ENCODE measurements at regions not wholly inside any gene's neighbourhood (a gene's known extent, or its start where the extent isn't known, plus 50 kb on each side); places are given as distances from the start of the nearest gene placed in this dataset.

DNA sequence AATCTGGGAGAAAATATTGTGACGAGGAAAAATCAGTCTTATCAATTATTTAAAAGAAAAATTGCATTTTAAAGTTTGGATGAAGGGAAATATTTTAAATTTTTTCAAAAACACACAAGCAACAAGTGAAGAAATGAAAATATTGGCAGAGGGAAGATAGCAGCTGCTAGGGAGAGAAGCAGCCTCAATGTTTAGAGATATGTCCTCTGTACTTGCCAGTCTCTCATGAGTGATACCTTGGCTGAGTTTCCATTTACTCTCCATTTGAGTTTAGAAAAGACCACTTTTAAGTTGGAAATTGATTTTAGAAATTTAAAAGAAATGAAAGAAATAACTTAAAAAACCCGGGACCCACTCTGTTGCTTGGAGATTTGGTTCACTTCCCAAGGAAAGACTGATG, 88.6 kb upstream of the DBX1 start:
- H3K27ac ChIP-seq (ENCODE audit: low read depth, low read length), result no peak overlapping the region
- no peaks in the 10 kb centered on the region for H3K4me1 ChIP-seq (ENCODE audit: insufficient read depth, low read length)
- no peak overlapping the region for H3K4me2 ChIP-seq (ENCODE audit: insufficient read depth, low read length)
- peaks cover 41% of the 10 kb centered on the region for H3K27me3 ChIP-seq (ENCODE audit: insufficient read depth, low read length)
- H3K79me2 ChIP-seq (ENCODE audit: insufficient read depth, low read length), result no peaks in the 10 kb centered on the region
- no peaks in the 10 kb centered on the region for H3K9me3 ChIP-seq (ENCODE audit: low read depth, low read length)
- no peak overlapping the region for H2AFZ ChIP-seq (ENCODE audit: low read length)
- no peak overlapping the region for H3K4me3 ChIP-seq (ENCODE audit: insufficient read depth, low read length)
- TF ChIP-seq, protein P1, sequence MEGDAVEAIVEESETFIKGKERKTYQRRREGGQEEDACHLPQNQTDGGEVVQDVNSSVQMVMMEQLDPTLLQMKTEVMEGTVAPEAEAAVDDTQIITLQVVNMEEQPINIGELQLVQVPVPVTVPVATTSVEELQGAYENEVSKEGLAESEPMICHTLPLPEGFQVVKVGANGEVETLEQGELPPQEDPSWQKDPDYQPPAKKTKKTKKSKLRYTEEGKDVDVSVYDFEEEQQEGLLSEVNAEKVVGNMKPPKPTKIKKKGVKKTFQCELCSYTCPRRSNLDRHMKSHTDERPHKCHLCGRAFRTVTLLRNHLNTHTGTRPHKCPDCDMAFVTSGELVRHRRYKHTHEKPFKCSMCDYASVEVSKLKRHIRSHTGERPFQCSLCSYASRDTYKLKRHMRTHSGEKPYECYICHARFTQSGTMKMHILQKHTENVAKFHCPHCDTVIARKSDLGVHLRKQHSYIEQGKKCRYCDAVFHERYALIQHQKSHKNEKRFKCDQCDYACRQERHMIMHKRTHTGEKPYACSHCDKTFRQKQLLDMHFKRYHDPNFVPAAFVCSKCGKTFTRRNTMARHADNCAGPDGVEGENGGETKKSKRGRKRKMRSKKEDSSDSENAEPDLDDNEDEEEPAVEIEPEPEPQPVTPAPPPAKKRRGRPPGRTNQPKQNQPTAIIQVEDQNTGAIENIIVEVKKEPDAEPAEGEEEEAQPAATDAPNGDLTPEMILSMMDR (IDR thresholded peaks at IDR 0.05; ENCODE audit: extremely low read depth, low read depth, low read length), result no peak
- H4K20me1 ChIP-seq (ENCODE audit: insufficient read depth, low read length), result no peaks in the 10 kb centered on the region
- DNase-seq (ENCODE audit: insufficient read length, low spot score, missing footprints), result no peak
- no peaks in the 10 kb centered on the region for H3K36me3 ChIP-seq (ENCODE audit: insufficient read depth, low read length)

DNA sequence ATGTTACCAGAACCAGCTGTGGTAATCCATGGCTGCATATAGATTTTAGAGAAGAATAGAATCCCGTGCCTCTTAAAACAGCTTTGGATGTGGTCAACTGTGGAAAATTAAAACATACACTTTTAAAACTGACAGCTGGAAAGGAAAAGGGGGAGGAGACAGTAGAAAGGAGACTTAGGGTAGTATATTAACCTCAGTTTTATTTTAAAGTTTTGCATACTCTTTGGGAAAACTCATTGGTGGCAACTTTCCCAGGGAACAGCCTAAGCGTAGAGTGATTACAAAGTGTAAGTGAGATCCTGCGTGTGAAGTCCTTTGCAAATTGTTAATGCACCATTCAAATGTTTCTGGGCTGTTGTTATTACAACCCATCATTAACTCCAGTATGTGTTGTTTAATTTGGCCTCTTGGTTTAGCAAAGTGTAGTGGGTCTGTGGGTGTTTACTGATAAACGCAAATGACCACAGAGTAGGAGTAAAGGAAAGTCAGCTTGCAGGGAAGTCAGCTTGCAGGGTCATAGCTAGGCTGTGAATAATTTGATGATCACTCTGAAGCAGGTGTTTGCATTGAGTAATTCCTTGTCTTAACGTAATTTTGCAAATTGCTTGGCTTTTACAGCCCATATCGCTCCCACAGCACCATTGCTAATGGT, 88.0 kb upstream of the DBX1 start:
- Histone ChIP-seq H3K9me3 (ENCODE audit: low read depth, low read length) (no peaks in the 10 kb centered on the region), H2AFZ (ENCODE audit: low read length) (no peak overlapping the region), H4K20me1 (ENCODE audit: insufficient read depth, low read length) (no peaks in the 10 kb centered on the region), H3K4me3 (ENCODE audit: insufficient read depth, low read length) (no peak overlapping the region), H3K27me3 (ENCODE audit: insufficient read depth, low read length) (peaks cover 35% of the 10 kb centered on the region), H3K4me1 (ENCODE audit: insufficient read depth, low read length) (no peaks in the 10 kb centered on the region), H3K4me2 (ENCODE audit: insufficient read depth, low read length) (no peak overlapping the region), H3K36me3 (ENCODE audit: insufficient read depth, low read length) (no peaks in the 10 kb centered on the region), H3K27ac (ENCODE audit: low read depth, low read length) (no peak overlapping the region), H3K79me2 (ENCODE audit: insufficient read depth, low read length) (no peaks in the 10 kb centered on the region)
- TF ChIP-seq, protein P1 (IDR thresholded peaks at IDR 0.05; ENCODE audit: extremely low read depth, low read depth, low read length), result no peak
- no peak for DNase-seq (ENCODE audit: insufficient read length, low spot score, missing footprints)

DNA sequence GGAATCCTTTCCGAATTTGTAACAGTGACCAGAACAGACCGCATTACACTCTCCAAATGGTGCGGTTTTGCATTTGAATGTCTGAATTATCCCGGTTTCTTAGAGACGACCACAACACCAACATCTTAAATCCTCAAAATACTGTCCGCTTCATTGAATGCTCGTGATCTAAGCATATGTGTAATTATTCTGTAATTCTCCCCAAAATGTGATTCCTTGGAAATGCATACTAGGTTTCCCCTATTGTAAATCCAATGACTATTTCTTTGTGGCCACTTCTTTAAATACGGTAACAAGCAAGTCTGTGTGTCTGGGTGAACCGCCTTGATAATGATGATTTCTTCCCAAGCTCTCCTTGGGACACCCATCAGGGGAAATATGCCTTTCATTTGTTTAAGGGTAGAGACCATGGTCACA, 87.3 kb upstream of the DBX1 start:
- Histone ChIP-seq H3K4me1 (ENCODE audit: insufficient read depth, low read length) (no peaks in the 10 kb centered on the region), H3K4me3 (ENCODE audit: insufficient read depth, low read length) (no peak overlapping the region), H3K27ac (ENCODE audit: low read depth, low read length) (no peak overlapping the region), H4K20me1 (ENCODE audit: insufficient read depth, low read length) (no peaks in the 10 kb centered on the region), H3K4me2 (ENCODE audit: insufficient read depth, low read length) (no peak overlapping the region), H3K9me3 (ENCODE audit: low read depth, low read length) (no peaks in the 10 kb centered on the region), H3K27me3 (ENCODE audit: insufficient read depth, low read length) (peaks cover 34% of the 10 kb centered on the region), H3K79me2 (ENCODE audit: insufficient read depth, low read length) (no peaks in the 10 kb centered on the region), H3K36me3 (ENCODE audit: insufficient read depth, low read length) (no peaks in the 10 kb centered on the region), H2AFZ (ENCODE audit: low read length) (no peak overlapping the region)
- TF ChIP-seq, protein P1 (IDR thresholded peaks at IDR 0.05; ENCODE audit: extremely low read depth, low read depth, low read length), result no peak
- no peak for DNase-seq (ENCODE audit: insufficient read length, low spot score, missing footprints)

DNA sequence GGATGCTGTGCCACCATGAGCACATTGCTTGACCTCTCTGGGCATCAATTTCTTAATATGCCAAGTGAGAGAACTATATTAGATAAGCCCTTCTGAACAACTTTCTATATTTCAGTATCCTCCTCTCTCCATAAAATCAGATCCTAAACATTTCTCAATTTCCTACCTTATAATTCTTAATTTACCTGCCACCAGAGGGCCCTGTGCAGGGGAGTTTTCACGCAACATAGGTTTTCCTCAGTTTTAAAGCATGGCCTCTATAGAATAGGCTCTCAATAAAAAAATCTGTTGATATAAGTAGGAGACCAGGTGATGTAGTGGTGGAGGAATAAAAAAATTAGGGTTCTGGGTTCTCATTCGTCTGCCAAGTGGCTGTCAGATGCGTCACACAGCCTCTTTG, 83.7 kb upstream of the DBX1 start:
- Histone ChIP-seq H3K4me2 (ENCODE audit: insufficient read depth, low read length) (no peak overlapping the region), H3K79me2 (ENCODE audit: insufficient read depth, low read length) (no peaks in the 10 kb centered on the region), H4K20me1 (ENCODE audit: insufficient read depth, low read length) (no peaks in the 10 kb centered on the region), H3K27ac (ENCODE audit: low read depth, low read length) (no peak overlapping the region), H3K4me1 (ENCODE audit: insufficient read depth, low read length) (no peaks in the 10 kb centered on the region), H3K27me3 (ENCODE audit: insufficient read depth, low read length) (peaks cover 20% of the 10 kb centered on the region), H3K36me3 (ENCODE audit: insufficient read depth, low read length) (no peaks in the 10 kb centered on the region), H3K4me3 (ENCODE audit: insufficient read depth, low read length) (no peak overlapping the region), H3K9me3 (ENCODE audit: low read depth, low read length) (no peaks in the 10 kb centered on the region), H2AFZ (ENCODE audit: low read length) (no peak overlapping the region)
- DNase-seq (ENCODE audit: insufficient read length, low spot score, missing footprints), result no peak
- TF ChIP-seq, protein P1 (IDR thresholded peaks at IDR 0.05; ENCODE audit: extremely low read depth, low read depth, low read length), result peak; percentile 33
